GM18520 (cell line): ENCODE measurements at regions not wholly inside any gene's neighbourhood (a gene's known extent, or its start where the extent isn't known, plus 50 kb on each side); places are given as distances from the start of the nearest gene placed in this dataset.

Source experiments
- ATAC-seq: cut with Tn5 transposase; IDR thresholded peaks from one replicate; pipeline ENCODE4 v1.9.1; 2021; ENCODE audit not compliant: unreplicated experiment

DNA sequence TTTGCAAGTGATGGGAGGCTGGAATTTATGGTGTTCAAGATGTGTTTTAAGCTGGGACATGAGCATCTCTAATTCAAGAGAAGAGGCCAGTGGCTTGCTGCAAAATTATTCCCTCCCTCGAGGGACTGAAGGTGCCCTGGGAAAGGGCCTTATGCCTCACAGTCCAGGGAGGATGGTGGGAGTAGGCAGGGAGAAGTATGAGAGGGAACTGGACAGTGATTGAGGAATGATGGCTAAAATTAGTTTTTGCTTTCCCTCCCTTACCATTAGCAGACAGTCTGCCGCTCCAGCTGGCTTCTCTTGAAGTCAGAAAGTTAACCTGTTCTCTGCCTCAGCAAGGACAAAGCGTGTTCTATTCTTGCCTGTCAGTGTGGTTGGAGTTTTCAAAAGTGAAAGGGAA, 139.8 kb upstream of the SEMA6D start:
- no peak for ATAC-seq

DNA sequence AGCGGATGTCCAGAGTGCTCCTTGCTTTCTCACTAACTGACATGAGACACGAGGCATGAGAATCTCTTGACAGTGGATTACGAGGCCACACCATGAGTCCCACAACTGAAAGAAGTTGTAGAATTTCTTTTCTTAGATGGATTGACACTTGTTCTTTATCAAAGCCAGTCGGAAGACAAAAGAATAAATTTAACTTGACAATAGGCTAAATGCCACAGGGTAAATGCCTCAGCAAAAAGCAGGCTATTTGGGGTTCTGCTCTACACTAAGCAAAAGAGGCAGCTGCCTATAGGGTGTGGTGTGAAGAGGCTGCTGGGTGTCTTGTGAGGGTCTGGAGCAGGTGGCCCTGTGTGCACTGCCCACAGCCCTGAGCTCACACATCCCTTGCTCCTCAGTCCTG, 135.1 kb upstream of the SEMA6D start:
- ATAC-seq = no peak

DNA sequence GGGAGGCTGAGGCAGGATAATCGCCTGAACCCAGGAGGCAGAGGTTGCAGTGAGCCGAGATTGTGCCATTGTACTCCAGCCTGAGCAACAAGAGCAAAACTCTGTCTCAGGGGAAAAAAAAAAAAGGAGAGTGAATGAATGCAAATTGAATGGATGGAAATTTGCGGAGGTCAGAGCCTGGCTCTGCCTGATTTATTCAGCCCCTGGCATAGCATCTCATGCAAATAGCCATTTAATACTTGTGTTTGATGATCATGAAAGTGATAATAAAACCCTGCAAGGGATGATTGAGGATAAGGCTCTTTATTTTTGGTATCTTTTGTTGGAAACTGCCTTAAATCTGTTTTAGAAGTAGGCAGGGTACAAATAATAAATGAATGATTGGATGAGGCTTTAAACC, 133.0 kb upstream of the SEMA6D start:
- ATAC-seq = no peak

DNA sequence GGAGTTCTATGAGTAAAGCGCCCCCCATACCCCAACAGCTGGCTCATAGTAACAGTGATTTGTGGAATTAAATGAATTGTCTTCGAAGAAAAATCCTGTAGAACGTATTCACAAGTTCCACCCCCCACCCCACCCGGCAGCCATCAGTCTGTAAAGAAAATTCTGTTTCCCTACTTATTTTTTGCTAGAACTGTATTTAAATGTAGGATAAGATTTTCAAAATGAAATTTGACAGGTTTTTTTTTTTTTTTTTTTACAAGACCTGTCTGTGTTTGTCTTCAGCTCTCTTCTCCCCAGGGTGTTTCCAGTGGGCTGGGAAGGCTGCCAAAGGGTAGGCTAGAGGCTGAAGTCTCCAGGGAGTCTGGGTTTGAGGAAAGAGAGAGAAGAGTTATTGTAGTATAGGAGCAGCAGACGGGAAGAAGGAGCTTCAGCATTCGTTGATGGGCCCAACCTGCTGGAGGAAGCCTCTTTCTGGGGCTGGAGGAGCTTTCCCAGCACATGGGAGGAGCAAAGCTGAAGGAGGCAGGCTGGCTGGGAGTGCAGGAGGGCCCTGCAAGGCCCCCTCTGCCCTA, 130.6 kb upstream of the SEMA6D start:
- ATAC-seq = no peak

DNA sequence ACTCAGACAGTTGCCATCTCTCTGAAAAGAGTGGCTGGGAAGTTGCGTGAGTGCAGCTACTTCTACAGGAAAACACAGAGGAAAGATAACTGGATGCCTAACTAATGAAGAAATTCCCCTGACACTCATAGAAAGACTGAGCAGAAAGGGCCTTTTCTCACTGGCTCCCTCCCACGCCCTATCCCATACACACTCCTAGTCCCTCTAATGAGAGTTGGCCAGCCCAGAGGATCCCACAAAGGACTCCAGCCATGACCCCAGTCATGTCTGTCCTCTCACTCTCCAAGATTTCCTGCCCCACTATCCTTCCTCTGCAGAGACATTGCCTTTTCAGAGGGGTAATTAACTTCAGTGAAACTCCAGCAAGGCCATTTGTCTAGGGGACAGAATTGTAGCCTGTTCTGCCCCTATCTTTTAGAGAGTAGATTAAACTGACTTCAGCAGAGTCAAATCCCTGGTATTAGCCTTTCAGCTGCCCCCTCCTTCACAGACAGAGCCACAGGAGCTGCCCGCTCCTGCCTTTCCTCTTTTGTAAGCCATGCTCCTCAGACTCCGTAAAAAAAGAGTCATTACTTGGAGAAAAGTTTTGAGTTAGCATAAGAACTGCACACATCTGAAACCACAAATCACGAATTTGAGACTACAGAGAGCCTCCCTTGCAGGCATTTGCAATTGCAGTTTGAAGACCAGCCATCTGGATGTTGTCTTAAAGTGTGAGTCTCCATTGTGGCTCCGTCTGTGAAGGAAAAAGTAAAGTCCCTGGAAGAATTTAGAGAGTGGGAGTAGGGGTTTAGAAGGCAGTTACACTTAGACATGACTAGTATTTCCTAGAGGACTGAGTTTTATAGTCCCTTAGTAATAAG, 129.1 kb upstream of the SEMA6D start:
- no peak for ATAC-seq

DNA sequence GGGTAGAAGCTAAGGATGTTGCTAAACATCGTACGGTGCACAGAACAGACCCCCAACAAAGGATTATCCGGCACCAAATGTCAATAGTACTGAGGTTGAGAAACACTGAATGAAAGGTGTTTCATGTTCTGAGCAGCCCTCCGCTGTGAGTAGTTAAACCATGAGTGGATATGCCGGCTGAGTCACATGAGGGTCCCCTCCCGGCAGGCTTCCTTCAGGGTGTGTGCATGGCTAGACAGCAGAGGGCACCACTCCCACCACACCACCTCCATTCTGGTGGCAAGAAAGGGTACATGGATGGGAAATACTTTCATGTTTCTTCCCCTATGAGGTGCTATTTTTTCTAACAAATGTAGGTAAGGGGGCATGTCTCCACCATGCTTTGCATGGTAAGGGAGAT, 128.3 kb upstream of the SEMA6D start:
- no peak for ATAC-seq

DNA sequence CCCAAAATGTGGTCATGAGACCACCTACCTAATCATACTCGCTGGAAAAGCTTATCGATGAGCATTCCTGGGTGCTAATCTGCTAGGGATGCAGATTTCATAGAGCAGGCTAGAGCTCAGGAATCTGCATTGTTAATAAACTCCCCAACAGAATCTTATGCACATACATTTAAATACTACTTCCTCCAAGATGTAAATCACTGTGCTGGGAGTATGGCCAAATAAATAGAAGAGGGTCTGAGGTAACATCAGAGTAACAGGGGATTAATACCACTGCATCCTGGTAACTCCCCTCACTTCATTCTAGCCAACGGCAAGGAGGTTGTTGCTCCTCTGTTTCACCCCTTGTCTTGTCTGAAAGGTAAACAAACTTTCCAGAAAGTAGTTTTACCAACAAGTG, 118.3 kb upstream of the SEMA6D start:
- ATAC-seq = no peak

DNA sequence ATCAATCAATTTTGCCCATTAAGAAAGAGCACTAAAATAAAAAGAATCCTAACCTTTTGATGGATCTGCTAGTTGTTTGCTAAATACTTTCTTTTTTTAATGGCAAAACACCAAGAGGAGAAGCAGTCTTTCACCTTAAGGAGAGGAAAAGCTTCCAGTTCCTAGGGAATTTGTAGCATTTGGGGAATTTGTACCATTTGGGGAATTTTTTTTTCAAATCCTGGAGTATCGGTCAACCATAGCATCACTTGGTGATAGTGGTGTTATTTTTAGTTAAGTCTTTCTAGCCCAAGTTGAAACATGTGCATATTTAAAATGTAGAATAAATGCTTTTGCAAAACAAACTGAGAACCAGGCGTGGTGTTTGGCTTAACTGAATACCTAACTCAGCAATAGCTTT, 117.5 kb upstream of the SEMA6D start:
- no peak for ATAC-seq

DNA sequence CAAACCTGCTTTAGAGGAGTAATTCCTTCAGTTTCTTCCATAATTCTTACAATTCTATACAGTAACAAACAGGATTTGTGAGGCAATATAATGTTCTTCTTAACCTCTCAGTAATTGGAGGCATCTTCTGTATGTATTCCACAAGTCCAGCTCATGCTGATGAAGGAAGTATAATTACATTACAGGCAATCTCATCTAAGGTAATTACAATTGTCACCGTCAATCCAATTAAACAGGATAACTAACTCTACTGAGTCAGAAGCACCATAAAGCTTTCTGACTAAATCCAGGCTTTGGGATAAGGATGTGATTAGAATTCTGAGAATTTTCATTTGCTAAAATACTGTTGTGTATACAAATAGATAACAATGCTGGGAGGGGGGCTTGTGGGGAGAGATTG, 115.2 kb upstream of the SEMA6D start:
- no peak for ATAC-seq

DNA sequence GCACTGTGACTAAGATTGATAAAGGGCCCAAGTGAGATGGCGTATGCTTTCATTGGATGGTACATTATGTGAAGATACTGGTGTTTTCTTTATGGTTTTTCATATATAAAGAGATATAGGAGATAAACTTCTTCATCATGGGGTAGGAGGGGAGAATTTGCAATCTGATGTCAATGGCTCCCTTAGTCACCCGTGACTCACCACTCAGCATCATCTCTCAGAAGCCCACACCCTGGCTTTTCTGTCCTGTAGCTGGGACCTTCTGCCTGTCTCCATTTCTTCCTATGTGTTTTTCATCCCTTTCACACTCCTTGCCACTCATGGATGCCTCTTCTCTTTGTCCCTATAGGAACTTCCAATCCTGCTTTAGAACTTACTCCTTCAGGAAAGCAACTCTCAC, 114.3 kb upstream of the SEMA6D start:
- ATAC-seq = no peak

DNA sequence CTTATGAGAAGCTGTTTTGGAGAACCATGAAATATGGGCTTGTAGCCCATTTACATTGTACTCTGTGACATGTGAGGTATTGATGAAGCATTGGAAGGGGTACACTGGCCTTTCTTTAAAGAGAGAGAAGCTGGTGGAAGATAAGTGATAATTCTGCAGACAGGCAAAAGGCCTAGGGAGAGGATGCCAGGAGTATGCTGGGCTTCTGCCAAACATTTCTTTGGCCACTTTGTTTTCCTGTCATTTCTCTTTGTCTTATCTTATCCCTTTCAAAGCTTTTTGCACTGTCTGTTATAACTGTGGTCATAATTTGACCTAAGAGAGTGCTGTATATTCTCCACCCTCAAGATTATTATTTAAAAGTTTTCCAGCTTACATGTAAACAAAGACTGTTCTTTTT, 109.6 kb upstream of the SEMA6D start:
- no peak for ATAC-seq

DNA sequence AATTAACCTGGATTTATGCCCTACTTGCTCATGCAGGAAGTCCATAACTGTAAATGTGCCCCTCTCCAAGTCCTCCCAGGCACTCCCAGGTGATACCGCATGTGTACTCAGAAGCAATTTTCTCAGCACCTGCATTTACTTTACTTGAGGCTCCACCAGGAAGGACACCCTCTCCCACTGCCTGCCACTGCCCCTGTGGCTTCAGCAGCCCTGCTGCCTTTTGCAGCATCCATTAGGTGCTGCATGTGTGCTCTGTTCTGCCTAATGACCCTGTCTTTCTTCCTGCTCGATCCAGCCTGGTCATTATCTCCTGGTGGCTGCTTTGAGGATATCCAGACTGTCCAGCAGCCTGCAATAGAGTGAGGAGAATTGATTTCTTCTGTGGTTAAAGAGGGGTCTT, 107.6 kb upstream of the SEMA6D start:
- no peak for ATAC-seq

DNA sequence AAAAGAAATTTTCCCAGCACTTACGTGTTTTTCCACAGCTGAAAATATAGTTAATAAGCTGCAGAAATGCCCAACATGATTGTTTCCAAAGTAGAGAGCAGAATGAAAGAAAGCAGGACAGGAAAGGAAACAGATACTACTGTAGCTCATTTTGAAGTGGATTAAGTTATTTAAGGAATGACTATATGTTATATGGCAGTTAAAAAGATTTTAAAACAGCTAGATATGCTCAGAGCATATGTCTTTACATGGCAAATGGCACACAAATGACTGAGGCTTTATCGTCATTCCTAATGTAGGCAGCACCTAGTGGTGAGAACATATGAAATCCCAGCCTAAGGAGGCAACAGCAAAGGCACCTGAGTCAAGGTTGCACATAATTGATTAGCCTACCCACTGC, 106.6 kb upstream of the SEMA6D start:
- ATAC-seq = no peak

DNA sequence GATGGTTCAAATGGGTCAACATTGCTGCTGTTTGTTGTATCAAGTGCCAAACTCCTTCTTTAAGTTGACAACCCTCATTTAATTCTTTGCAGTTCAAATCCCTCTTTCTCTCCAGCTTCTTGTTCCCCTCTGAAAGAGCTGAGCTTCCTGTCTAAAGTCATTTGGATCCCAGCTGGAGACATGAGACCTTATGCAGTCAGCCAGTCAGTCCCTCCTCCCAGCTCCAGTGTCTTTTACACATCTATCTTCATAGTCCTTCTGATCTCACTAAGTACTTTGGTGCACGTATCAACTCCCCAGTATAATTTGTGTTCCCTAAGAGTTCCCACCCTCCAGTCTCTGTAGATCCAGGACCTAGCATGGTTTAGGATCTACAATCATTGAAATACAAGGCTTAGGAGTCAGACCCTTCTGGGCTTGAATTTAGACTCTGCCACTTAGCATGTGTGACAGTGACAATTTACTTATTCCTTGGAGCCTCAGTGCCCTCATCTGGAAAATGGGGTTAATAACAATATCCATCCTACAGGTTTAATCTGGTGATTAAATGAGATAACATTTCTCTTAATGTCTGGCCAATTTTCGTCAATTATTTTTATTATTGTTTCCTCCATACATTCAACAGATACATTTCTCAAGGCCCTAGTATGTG, 102.8 kb upstream of the SEMA6D start:
- no peak for ATAC-seq

DNA sequence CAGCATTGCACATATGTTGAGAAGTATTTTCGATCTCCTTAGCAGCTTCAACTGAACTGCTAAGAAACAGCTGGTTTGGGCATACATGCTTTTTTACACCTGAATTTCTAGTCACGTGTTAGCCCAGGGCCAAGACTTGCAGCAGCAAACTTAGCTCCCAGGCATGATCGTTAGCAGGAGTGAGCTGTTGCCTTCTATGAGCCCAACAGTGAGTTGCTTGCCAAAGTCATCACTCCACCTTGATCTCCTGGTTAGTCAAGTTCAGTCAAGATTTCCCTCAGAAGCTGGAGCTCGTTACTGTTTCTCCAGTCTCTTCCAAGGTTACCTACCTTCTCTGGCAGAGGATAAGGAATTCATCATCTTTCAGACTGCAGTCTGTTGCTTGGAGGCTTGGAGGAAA, 100.4 kb upstream of the SEMA6D start:
- ATAC-seq = no peak

DNA sequence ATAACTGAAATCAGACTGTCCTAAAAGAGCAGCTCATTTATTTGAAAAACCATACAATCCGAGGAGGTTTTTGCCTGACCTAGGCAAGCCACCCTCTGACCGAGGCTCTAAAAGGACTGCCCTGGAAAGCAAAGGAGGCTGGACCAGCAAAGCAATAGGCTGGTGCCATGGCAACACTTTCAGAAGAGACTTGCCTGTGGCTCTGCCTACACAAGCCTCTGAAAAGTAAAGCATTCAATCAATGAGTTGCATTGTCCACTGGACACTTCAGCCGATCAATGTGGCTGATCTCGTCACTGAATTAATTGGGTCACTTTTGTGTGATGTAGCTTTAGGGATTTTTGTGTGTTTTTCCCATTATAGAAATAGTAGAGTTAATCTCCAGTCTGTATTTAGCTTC, 99.1 kb upstream of the SEMA6D start:
- ATAC-seq = no peak

DNA sequence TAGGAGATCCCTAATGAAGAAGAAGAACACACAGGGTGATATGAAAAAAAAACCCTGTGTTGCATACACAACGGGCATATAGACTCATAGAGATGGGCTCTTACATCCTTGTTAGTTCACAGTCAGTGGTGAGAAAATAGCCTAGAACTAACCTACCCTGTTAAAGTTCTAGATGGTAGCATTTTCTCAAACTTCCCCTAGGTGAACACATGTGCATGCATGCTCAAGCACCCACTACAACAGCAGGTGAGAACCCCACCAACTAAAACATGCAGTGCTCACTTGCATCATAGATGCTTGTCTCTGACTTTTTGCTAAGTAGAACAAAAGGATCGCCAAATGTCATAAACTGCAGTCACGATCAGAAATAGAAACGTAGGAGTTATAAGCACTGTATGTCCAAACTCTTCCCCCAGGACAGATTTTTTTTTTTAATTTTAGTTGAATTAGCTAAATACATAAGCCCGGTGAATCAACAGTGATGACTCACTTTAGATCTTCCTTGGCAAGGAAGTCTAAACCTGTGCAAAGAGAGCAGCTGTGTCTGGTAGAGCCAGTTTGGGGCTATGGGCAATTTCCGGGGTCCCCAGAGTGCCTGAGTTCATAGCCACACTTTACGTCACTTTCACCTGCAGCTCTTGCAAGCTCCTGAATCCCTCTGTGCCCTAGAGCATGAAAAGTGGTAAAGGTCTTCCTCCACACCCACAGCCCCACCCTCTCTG, 96.2 kb upstream of the SEMA6D start:
- no peak for ATAC-seq

DNA sequence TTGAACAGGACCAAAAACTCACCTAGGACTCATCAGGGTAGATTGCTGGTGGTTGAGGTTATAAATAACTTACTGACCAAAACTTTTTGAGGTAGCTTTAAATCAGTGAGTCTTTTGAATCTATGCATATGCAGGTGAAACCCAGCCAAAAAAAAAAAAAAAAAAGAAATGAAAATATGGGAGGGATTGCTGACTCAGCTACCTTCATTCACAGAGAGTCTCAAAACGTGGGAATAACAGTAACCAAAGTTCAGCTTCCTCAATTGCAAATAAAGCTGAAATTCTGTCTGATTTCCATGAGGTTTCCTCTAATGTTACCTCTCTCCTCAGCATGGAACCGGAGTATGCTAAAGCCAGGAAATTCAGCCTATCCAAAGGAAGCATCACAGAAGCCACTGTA, 95.2 kb upstream of the SEMA6D start:
- no peak for ATAC-seq

DNA sequence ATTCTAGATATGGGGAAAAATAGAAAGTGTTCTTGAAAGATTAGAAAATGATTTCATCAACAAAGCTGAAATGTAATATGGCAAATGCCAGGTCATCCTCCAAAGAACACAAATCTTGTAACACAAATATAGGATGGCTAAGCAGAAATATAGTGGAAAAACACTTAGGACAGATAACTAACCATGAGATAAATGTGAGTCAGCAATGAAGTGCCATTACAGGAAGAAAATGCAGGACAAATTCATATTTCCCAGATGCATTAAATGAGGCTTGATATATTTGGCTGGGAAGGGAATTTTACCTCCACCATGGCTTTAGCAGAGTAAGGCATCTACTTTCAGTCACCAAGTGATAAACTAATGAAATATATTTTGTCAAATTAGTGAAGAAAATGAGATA, 92.8 kb upstream of the SEMA6D start:
- ATAC-seq = no peak

DNA sequence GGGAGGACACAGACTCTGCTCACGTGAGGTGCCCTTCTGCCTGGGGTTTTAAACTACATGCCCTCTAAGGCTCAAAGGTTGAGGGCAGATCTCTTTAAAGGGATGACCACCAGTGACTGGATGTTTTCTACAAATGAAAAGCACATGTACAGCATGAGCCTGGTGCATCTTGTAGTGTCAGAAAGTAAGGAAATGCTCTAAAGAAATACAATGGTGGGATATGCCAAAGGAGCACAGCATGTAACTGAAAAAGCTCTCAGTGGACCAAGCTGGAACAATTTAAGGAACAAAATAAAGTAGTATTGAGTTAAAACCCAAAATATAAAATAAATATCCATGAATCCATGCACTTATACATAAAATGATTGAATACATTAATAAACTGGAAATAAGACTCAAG, 78.3 kb upstream of the SEMA6D start:
- no peak for ATAC-seq

DNA sequence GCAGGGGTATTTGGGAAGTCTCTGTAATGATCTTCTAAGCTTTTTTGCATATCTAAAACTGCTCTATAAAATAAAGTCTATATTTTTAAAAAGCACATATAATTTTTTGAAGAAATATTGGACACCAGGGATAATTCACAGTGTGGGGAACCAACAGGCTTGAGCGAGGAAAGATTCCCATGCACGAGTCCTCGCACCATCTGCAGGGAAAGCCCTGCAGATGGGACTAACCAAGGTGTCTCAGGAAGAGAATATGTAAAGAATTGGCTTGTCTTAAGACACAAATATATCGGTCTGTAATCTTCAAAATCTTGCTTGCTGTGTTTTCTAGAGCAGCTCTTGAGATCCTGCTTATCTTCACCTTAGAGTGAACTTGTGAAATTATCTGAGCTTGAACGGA, 77.2 kb upstream of the SEMA6D start:
- no peak for ATAC-seq

DNA sequence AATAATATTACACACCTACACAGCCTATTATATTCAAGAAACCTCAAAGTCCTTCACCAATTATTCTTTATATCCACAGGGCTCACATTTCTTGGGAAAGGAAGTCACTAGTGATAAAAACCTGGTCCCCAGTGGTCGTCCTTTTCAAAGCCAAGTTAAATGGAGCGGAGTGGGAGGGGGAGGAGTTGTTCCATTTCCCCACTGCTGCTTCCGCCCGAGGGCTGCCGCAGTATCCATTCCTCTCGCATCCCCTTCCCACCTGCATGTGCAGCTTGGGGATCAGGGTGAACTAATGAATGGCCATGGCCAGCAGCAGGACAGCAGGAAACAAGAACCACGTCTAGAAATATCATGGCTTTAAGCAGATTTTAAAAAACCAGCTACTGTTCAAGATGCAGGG, 76.4 kb upstream of the SEMA6D start:
- ATAC-seq = no peak
